Liver (tissue), 8 donors: ENCODE measurements at regions not wholly inside any gene's neighbourhood (a gene's known extent, or its start where the extent isn't known, plus 50 kb on each side); places are given as distances from the start of the nearest gene placed in this dataset.

ENCODE experiments used
- DNase-seq: peaks from one replicate; pipeline ENCODE4 v3.0.0-alpha.2; 2017; ENCODE audit warnings: low spot score
- H3K27ac ChIP-seq, 2 donors: one replicate each; pipeline ENCODE4 v1.7.0; 2013; ENCODE audit warnings: inconsistent platforms in 2 of 2, low read length in 2 of 2, control low read depth in 1 of 2, low read depth in 1 of 2, mild to moderate bottlenecking in 1 of 2
- H3K27me3 ChIP-seq, 4 donors: one replicate each; pipeline versions ENCODE4 v1.6.1 to v1.7.0; 2013; ENCODE audit warnings: low read length in 3 of 4, inconsistent platforms in 1 of 4, mild to moderate bottlenecking in 1 of 4, moderate library complexity in 1 of 4; ENCODE audit not compliant: control insufficient read depth in 4 of 4, insufficient read depth in 4 of 4
- H3K36me3 ChIP-seq, 4 donors: one replicate each; pipeline versions ENCODE4 v1.6.1 to v1.7.0; 2013; ENCODE audit warnings: low read length in 3 of 4, mild to moderate bottlenecking in 3 of 4, low read depth in 1 of 4, moderate library complexity in 1 of 4; ENCODE audit not compliant: control insufficient read depth in 4 of 4, insufficient read depth in 3 of 4
- H3K4me1 ChIP-seq, 4 donors: one replicate each; pipeline versions ENCODE4 v1.6.1 to v1.7.0; 2013; ENCODE audit warnings: low read length in 3 of 4, mild to moderate bottlenecking in 3 of 4, moderate library complexity in 1 of 4; ENCODE audit not compliant: control insufficient read depth in 4 of 4, insufficient read depth in 4 of 4
- H3K4me3 ChIP-seq, 3 donors: one replicate each; pipeline versions ENCODE4 v1.6.1 to v1.7.0; 2013; ENCODE audit warnings: low read length in 3 of 3, control low read depth in 1 of 3, low read depth in 1 of 3, mild to moderate bottlenecking in 1 of 3
- H3K9ac ChIP-seq, 2 donors: one replicate each; pipeline ENCODE4 v1.7.0; 2013; ENCODE audit warnings: low read length in 2 of 2, mild to moderate bottlenecking in 2 of 2, moderate library complexity in 2 of 2, control low read depth in 1 of 2, low read depth in 1 of 2
- H3K9me3 ChIP-seq, 4 donors: one replicate each; pipeline versions ENCODE4 v1.6.1 to v1.7.0; 2013; ENCODE audit warnings: low read length in 3 of 4; ENCODE audit not compliant: control insufficient read depth in 4 of 4
- EGR1 ChIP-seq, 2 donors: IDR thresholded peaks; 2 replicates each; pipeline ENCODE4 v1.6.1; 2016 to 2018; ENCODE audit warnings: antibody characterized with exemption in 2 of 2, low read depth in 2 of 2
- FOXA1 ChIP-seq: IDR thresholded peaks from 2 replicates; pipeline ENCODE4 v1.6.1; 2016; ENCODE audit warnings: antibody characterized with exemption
- FOXA2 ChIP-seq: IDR thresholded peaks from 2 replicates; pipeline ENCODE4 v1.6.1; 2016; ENCODE audit warnings: antibody characterized with exemption
- GABPA ChIP-seq, 2 donors: IDR thresholded peaks in 1 of 2; conservative IDR thresholded peaks in 1 of 2; 2 replicates each; pipeline ENCODE4 v1.6.1; 2016; ENCODE audit warnings: antibody characterized with exemption in 2 of 2, mild to moderate bottlenecking in 1 of 2, moderate library complexity in 1 of 2
- HNF4A ChIP-seq, 2 donors: conservative IDR thresholded peaks; 2 replicates each; pipeline ENCODE4 v1.6.1; 2016; ENCODE audit warnings: antibody characterized with exemption in 2 of 2, mild to moderate bottlenecking in 2 of 2
- HNF4G ChIP-seq: IDR thresholded peaks from 2 replicates; pipeline ENCODE4 v1.6.1; 2016; ENCODE audit warnings: antibody characterized with exemption
- JUND ChIP-seq, 2 donors: IDR thresholded peaks; 2 replicates each; pipeline ENCODE4 v1.6.1; 2016; ENCODE audit warnings: antibody characterized with exemption in 2 of 2
- NR2F2 ChIP-seq: IDR thresholded peaks from 2 replicates; pipeline ENCODE4 v1.6.1; 2016; ENCODE audit warnings: antibody characterized with exemption
- RAD21 ChIP-seq, 2 donors: IDR thresholded peaks; 2 replicates each; pipeline ENCODE4 v1.6.1; 2016; ENCODE audit warnings: antibody characterized with exemption in 2 of 2, mild to moderate bottlenecking in 2 of 2
- RXRA ChIP-seq, 2 donors: IDR thresholded peaks; 2 replicates each; pipeline ENCODE4 v1.6.1; 2017 to 2018; ENCODE audit warnings: antibody characterized with exemption in 2 of 2, mild to moderate bottlenecking in 1 of 2
- SP1 ChIP-seq: IDR thresholded peaks from 2 replicates; pipeline ENCODE4 v1.6.1; 2018; ENCODE audit warnings: antibody characterized with exemption, mild to moderate bottlenecking
- TAF1 ChIP-seq: conservative IDR thresholded peaks from 2 replicates; pipeline ENCODE4 v1.6.1; 2016; ENCODE audit warnings: antibody characterized with exemption, mild to moderate bottlenecking
- YY1 ChIP-seq: IDR thresholded peaks from 2 replicates; pipeline ENCODE4 v1.6.1; 2016; ENCODE audit warnings: antibody characterized with exemption, mild to moderate bottlenecking
- WGBS: extraction: QIAGEN DNeasy Blood & Tissue Kit; methylation state at CpG from one replicate; pipeline ENCODE4 v1.1.7; 2013; 5-methylcytosine and 5-hydroxymethylcytosine counted together
- TF ChIP-seq, protein P1 (sequence below): IDR thresholded peaks from 2 replicates; pipeline ENCODE4 v1.6.1; 2016; ENCODE audit warnings: antibody characterized with exemption, mild to moderate bottlenecking
- TF ChIP-seq, protein P2 (sequence below): IDR thresholded peaks from 2 replicates; pipeline ENCODE4 v1.6.1; 2016; ENCODE audit warnings: antibody characterized with exemption
- TF ChIP-seq, protein P3 (sequence below): IDR thresholded peaks from 2 replicates; pipeline ENCODE4 v1.6.1; 2016; ENCODE audit warnings: antibody characterized with exemption
- TF ChIP-seq, protein P4 (sequence below): IDR thresholded peaks from 2 replicates; pipeline ENCODE4 v1.6.1; 2016; ENCODE audit warnings: antibody characterized with exemption
- TF ChIP-seq, protein P5 (sequence below): fragments of 150-350 bp; IDR thresholded peaks from 2 replicates; pipeline ENCODE4 v1.5.1; 2017; ENCODE audit warnings: improper control_type of control experiment, low read depth, low read length; ENCODE audit not compliant: missing input control
- donor health status: healthy.
- donor health status: healthy.
- donor health status: healthy.
- donor health status: healthy.
- donor health status: healthy.

DNA sequence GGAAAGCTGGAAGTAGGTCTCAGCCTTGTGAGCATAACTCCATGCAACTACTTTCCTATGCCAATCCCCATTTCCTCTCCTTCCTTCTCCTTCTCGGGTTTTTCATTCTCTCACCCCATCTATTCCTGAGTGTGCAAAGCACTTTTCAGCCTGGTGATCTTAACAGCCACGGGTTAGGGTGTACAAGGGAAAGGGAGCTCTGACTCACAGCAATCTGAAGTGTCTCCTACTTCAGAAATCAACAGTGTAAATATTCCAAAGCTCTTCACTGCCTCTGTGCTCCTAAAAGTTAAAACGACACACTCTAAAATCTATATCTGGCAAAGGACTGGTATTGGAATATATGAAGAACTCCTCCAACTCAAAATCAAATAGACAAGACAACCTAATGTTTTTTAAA, 268.0 kb upstream of the IRX3 start:
- Histone ChIP-seq H3K4me3 (no peak overlapping the region), H3K36me3 (no peaks in the 10 kb centered on the region), H3K9ac (no peak overlapping the region), H3K27ac (no peak overlapping the region), H3K4me1 (no peaks in the 10 kb centered on the region), H3K27me3 (no peaks in the 10 kb centered on the region), H3K9me3 (peaks cover 2 to 7% (median 3%) of the 10 kb centered on the region in 4 donors)
- DNase-seq: no peak
- TF ChIP-seq RXRA (IDR thresholded peaks at IDR 0.05) (no peak), HNF4G (no peak), EGR1 (IDR thresholded peaks at IDR 0.05; ENCODE audit: low read depth in 2 of 2) (no peak), NR2F2 (no peak), JUND (IDR thresholded peaks at IDR 0.05) (no peak), SP1 (no peak), FOXA2 (no peak), TAF1 (no peak), HNF4A (conservative IDR thresholded peaks at IDR 0.05) (no peak), FOXA1 (no peak), RAD21 (IDR thresholded peaks at IDR 0.05) (no peak), GABPA (IDR thresholded peaks at IDR 0.05 in 1 of 2, conservative IDR thresholded peaks at IDR 0.05 in 1 of 2) (no peak), YY1 (no peak)
- TF ChIP-seq, protein P1, sequence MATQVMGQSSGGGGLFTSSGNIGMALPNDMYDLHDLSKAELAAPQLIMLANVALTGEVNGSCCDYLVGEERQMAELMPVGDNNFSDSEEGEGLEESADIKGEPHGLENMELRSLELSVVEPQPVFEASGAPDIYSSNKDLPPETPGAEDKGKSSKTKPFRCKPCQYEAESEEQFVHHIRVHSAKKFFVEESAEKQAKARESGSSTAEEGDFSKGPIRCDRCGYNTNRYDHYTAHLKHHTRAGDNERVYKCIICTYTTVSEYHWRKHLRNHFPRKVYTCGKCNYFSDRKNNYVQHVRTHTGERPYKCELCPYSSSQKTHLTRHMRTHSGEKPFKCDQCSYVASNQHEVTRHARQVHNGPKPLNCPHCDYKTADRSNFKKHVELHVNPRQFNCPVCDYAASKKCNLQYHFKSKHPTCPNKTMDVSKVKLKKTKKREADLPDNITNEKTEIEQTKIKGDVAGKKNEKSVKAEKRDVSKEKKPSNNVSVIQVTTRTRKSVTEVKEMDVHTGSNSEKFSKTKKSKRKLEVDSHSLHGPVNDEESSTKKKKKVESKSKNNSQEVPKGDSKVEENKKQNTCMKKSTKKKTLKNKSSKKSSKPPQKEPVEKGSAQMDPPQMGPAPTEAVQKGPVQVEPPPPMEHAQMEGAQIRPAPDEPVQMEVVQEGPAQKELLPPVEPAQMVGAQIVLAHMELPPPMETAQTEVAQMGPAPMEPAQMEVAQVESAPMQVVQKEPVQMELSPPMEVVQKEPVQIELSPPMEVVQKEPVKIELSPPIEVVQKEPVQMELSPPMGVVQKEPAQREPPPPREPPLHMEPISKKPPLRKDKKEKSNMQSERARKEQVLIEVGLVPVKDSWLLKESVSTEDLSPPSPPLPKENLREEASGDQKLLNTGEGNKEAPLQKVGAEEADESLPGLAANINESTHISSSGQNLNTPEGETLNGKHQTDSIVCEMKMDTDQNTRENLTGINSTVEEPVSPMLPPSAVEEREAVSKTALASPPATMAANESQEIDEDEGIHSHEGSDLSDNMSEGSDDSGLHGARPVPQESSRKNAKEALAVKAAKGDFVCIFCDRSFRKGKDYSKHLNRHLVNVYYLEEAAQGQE: no peak
- TF ChIP-seq, protein P2, sequence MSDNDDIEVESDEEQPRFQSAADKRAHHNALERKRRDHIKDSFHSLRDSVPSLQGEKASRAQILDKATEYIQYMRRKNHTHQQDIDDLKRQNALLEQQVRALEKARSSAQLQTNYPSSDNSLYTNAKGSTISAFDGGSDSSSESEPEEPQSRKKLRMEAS: no peak
- TF ChIP-seq, protein P3, sequence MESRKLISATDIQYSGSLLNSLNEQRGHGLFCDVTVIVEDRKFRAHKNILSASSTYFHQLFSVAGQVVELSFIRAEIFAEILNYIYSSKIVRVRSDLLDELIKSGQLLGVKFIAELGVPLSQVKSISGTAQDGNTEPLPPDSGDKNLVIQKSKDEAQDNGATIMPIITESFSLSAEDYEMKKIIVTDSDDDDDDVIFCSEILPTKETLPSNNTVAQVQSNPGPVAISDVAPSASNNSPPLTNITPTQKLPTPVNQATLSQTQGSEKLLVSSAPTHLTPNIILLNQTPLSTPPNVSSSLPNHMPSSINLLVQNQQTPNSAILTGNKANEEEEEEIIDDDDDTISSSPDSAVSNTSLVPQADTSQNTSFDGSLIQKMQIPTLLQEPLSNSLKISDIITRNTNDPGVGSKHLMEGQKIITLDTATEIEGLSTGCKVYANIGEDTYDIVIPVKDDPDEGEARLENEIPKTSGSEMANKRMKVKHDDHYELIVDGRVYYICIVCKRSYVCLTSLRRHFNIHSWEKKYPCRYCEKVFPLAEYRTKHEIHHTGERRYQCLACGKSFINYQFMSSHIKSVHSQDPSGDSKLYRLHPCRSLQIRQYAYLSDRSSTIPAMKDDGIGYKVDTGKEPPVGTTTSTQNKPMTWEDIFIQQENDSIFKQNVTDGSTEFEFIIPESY: no peak
- TF ChIP-seq, protein P4, sequence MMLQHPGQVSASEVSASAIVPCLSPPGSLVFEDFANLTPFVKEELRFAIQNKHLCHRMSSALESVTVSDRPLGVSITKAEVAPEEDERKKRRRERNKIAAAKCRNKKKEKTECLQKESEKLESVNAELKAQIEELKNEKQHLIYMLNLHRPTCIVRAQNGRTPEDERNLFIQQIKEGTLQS: no peak
- TF ChIP-seq, protein P5, sequence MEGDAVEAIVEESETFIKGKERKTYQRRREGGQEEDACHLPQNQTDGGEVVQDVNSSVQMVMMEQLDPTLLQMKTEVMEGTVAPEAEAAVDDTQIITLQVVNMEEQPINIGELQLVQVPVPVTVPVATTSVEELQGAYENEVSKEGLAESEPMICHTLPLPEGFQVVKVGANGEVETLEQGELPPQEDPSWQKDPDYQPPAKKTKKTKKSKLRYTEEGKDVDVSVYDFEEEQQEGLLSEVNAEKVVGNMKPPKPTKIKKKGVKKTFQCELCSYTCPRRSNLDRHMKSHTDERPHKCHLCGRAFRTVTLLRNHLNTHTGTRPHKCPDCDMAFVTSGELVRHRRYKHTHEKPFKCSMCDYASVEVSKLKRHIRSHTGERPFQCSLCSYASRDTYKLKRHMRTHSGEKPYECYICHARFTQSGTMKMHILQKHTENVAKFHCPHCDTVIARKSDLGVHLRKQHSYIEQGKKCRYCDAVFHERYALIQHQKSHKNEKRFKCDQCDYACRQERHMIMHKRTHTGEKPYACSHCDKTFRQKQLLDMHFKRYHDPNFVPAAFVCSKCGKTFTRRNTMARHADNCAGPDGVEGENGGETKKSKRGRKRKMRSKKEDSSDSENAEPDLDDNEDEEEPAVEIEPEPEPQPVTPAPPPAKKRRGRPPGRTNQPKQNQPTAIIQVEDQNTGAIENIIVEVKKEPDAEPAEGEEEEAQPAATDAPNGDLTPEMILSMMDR: no peak
- WGBS: 60% methylated on average over 3 of the region's 3 CpGs
